CD4-positive, alpha-beta memory T cell (primary cell): ENCODE measurements at regions not wholly inside any gene's neighbourhood (a gene's known extent, or its start where the extent isn't known, plus 50 kb on each side); places are given as distances from the start of the nearest gene placed in this dataset.

Experiments used
- CTCF ChIA-PET: fragments of 350-600 bp; sonication (Branson Sonifier 250); formaldehyde crosslinking; loops from one replicate; lab custom pipeline; 2021; ENCODE audit warnings: inconsistent platforms; ENCODE audit not compliant: partially characterized antibody; lab: Charles Lee
- POLR2A ChIA-PET: fragments of 350-600 bp; sonication (Branson Sonifier 250); formaldehyde crosslinking; loops from one replicate; lab custom pipeline; 2021; ENCODE audit not compliant: partially characterized antibody; lab: Charles Lee
- DNase-seq, 5 donors: peaks; one replicate each; pipeline versions ENCODE4 v3.0.0 to v3.0.0-alpha.2; 2020 to 2022; ENCODE audit warnings: mixed read lengths in 1 of 5
- H3K27ac ChIP-seq: one replicate; pipeline ENCODE4 v1.7.0; 2013; ENCODE audit warnings: low read depth, low read length
- H3K27me3 ChIP-seq: 2 replicates; pipeline ENCODE4 v1.7.0; 2013; ENCODE audit warnings: mild to moderate bottlenecking, low read length, moderate library complexity; ENCODE audit not compliant: insufficient read depth
- H3K36me3 ChIP-seq: 2 replicates; pipeline ENCODE4 v1.7.0; 2013; ENCODE audit warnings: mild to moderate bottlenecking, low read length, moderate library complexity; ENCODE audit not compliant: insufficient read depth
- H3K4me1 ChIP-seq: 2 replicates; pipeline ENCODE4 v1.7.0; 2013; ENCODE audit warnings: mild to moderate bottlenecking, low read length, moderate library complexity; ENCODE audit not compliant: insufficient read depth
- H3K4me3 ChIP-seq, 2 donors: one replicate each; pipeline ENCODE4 v1.7.0; 2013; ENCODE audit warnings: low read length in 2 of 2, mild to moderate bottlenecking in 1 of 2
- H3K9me3 ChIP-seq, 2 donors: one replicate each; pipeline ENCODE4 v1.7.0; 2013; ENCODE audit warnings: low read length in 2 of 2, control low read depth in 1 of 2; ENCODE audit not compliant: control insufficient read depth in 1 of 2
- H3K27ac Mint-ChIP-seq, 7 donors: one replicate each; pipeline ENCODE4 v1.8.0; 2020 to 2021; ENCODE audit warnings: mixed read lengths in 7 of 7, mild to moderate bottlenecking in 6 of 7, inconsistent platforms in 3 of 7, moderate library complexity in 3 of 7
- H3K27me3 Mint-ChIP-seq, 2 donors: one replicate each; pipeline ENCODE4 v1.8.0; 2020 to 2021; ENCODE audit warnings: mixed read lengths in 2 of 2
- H3K36me3 Mint-ChIP-seq, 2 donors: one replicate each; pipeline ENCODE4 v1.8.0; 2020 to 2021; ENCODE audit warnings: mixed read lengths in 2 of 2, inconsistent platforms in 1 of 2, mild to moderate bottlenecking in 1 of 2
- H3K4me1 Mint-ChIP-seq, 4 donors: one replicate each; pipeline ENCODE4 v1.8.0; 2020 to 2021; ENCODE audit warnings: mixed read lengths in 4 of 4, mild to moderate bottlenecking in 1 of 4
- H3K4me3 Mint-ChIP-seq, 8 donors: one replicate each; pipeline ENCODE4 v1.8.0; 2020 to 2021; ENCODE audit warnings: mixed read lengths in 8 of 8, mild to moderate bottlenecking in 7 of 8, moderate library complexity in 6 of 8, inconsistent platforms in 3 of 8
- H3K9me3 Mint-ChIP-seq, 8 donors: one replicate each; pipeline ENCODE4 v1.8.0; 2020 to 2021; ENCODE audit warnings: mixed read lengths in 8 of 8, mild to moderate bottlenecking in 5 of 8, inconsistent platforms in 3 of 8, moderate library complexity in 1 of 8
- intact Hi-C: fragments of 100-400 bp; cut with micrococcal nuclease; formaldehyde crosslinking; loops from one replicate; pipeline ENCODE4 v1.15.1; 2023

DNA sequence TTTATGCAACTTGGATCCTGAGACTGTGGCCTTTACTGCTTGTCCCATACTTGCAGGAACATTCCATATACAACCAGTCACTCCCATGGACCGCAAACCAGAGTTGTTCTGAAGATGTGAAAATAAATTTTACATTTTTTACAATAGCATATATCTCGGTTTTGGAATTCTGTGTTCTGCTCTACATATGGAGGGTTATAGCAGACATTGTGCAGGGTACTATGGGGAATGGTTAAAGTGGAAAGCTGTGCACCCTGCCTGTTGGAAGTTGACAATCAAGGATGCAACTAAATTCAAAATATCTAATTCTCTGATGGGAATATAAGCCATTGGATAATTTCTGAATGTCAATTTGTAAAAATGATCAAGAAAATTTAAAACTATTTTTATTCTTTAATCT is 603.3 kb downstream of the RAB28 start:
- Mint-ChIP-seq H3K9me3 (peaks cover 0 to 21% (median 6%) of the 10 kb centered on the region in 8 donors), H3K4me1 (no peaks in the 10 kb centered on the region), H3K4me3 (no peak overlapping the region), H3K27me3 (no peaks in the 10 kb centered on the region), H3K36me3 (no peaks in the 10 kb centered on the region), H3K27ac (no peak overlapping the region)
- intact Hi-C loops, result no loop called here
- no peak overlapping the region for H3K27ac ChIP-seq
- no peaks in the 10 kb centered on the region for H3K27me3 ChIP-seq
- H3K4me1 ChIP-seq, result no peaks in the 10 kb centered on the region
- CTCF ChIA-PET, result no interaction called here
- no peak for DNase-seq
- no peaks in the 10 kb centered on the region for H3K9me3 ChIP-seq
- no peak overlapping the region for H3K4me3 ChIP-seq
- POLR2A ChIA-PET, result no interaction called here
- H3K36me3 ChIP-seq, result no peaks in the 10 kb centered on the region

DNA sequence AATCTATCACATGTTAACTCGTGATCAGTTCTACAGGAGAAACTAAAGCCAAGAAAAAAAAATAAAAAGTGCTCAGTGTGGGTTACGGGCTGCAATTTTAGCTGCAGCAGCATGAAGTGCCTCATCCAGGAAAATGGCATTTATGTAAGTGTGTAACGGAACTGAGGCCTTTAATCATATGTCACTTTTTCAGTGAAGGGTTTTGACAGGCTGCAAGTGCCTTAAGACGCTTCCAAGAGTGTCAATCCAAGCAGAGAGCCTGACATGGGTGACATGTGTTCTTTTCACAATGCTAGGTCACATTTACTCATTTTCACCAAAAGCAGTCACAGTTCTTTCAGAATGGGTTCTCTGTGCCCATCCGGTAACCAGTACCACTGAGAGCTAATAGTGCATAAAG is 604.6 kb downstream of the RAB28 start:
- no peak for DNase-seq
- Histone ChIP-seq H3K27ac (no peak overlapping the region), H3K27me3 (no peaks in the 10 kb centered on the region), H3K4me1 (no peaks in the 10 kb centered on the region), H3K9me3 (no peaks in the 10 kb centered on the region), H3K4me3 (no peak overlapping the region), H3K36me3 (no peaks in the 10 kb centered on the region)
- Mint-ChIP-seq H3K27me3 (no peaks in the 10 kb centered on the region), H3K4me3 (no peak overlapping the region), H3K4me1 (no peaks in the 10 kb centered on the region), H3K9me3 (peaks cover 0 to 14% (median 6%) of the 10 kb centered on the region in 8 donors), H3K27ac (no peak overlapping the region), H3K36me3 (no peaks in the 10 kb centered on the region)
- CTCF ChIA-PET, result no interaction called here
- POLR2A ChIA-PET, result no interaction called here
- intact Hi-C loops, result no loop called here

DNA sequence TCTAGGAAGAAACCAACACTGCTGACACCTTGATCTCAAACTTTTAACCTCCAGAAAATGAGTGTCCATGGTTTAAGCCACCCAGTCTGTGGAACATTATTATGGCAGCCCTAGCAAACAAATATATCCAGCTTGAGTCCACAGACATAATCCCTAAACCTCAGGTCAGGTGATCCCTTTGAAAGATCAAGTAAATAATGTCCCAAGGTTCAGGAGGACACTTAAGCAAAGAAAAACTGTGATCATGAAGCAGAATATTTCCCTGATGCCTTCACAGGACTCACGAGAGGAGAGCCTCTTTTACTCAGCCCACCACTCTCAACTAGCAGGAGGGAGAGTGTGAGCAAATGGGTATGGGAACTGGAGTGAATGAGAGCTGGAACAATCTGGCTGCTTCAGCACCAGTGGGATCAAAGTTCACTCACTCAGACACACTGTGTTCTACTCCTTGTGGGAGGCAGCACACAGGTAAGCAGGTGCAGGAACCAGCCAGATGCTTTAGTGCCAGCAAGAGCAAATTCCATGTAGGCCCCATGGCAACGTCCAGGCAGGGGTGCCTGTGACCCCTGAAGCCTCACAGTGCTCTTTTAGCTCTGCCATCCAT is 608.4 kb downstream of the RAB28 start:
- Mint-ChIP-seq H3K27me3 (no peaks in the 10 kb centered on the region), H3K4me3 (no peak overlapping the region), H3K4me1 (no peaks in the 10 kb centered on the region), H3K27ac (no peak overlapping the region), H3K36me3 (no peaks in the 10 kb centered on the region), H3K9me3 (peaks cover 0 to 17% (median 8%) of the 10 kb centered on the region in 8 donors)
- H3K27me3 ChIP-seq, result no peaks in the 10 kb centered on the region
- ChIA-PET POLR2A (no interaction called here), CTCF (no interaction called here)
- H3K9me3 ChIP-seq, result no peaks in the 10 kb centered on the region
- intact Hi-C loops, result no loop called here
- no peak overlapping the region for H3K27ac ChIP-seq
- H3K36me3 ChIP-seq, result no peaks in the 10 kb centered on the region
- no peaks in the 10 kb centered on the region for H3K4me1 ChIP-seq
- DNase-seq, result no peak
- H3K4me3 ChIP-seq, result no peak overlapping the region

DNA sequence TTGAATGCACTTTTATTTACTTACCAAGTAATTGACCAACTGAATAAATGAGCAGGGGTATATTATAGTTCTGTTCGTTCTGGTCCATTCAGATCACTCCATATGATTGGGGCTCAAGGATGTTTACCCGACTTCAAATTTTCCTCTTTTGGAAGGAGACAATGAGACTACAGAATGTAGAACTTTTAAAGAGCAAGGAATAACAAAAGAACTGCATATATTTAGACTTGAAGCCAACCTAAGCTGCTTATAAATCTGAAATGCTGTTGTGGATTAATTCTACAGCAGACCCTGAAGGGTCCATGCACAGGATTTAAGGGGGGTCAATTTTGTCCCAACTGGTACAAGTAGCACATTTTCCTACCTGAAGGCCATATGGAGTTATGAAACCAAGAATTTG is 610.8 kb downstream of the RAB28 start:
- Mint-ChIP-seq H3K27me3 (no peaks in the 10 kb centered on the region), H3K4me3 (no peak overlapping the region)
- CTCF ChIA-PET, result no interaction called here

DNA sequence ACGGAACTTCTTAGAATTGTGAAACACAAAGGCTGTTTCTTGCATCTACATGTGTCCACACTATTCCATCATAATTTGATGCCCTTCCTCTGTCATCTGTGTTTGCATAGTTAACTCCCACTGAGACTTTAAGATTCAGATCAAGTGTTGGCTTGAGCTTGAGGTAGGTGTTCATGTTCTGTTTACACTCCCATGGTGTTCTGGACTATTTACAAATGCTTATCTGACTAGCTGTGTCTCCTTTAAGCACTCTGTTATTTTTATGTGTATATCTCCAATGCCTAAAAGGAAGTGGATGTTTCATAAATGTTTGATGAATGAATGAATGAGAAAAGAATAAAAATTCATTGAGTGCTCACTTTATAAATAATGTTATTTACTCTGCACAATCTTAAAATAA is 622.7 kb downstream of the RAB28 start:
- Histone ChIP-seq H3K9me3 (no peaks in the 10 kb centered on the region), H3K27me3 (no peaks in the 10 kb centered on the region), H3K36me3 (no peaks in the 10 kb centered on the region), H3K4me3 (no peak overlapping the region), H3K27ac (no peak overlapping the region), H3K4me1 (no peaks in the 10 kb centered on the region)
- Mint-ChIP-seq H3K9me3 (peaks cover 0 to 8% (median 2%) of the 10 kb centered on the region in 8 donors), H3K27me3 (peaks cover 0 to 2% of the 10 kb centered on the region in 2 donors), H3K36me3 (no peaks in the 10 kb centered on the region), H3K4me1 (no peaks in the 10 kb centered on the region), H3K4me3 (no peak overlapping the region), H3K27ac (no peak overlapping the region)
- POLR2A ChIA-PET, result no interaction called here
- no peak for DNase-seq
- CTCF ChIA-PET, result no interaction called here
- intact Hi-C loops, result no loop called here

More for the DNA sequence above, 610.8 kb downstream of the RAB28 start:
- DNase-seq, result no peak
- peaks cover 2 to 30% (median 15%) of the 10 kb centered on the region in 8 donors for H3K9me3 Mint-ChIP-seq
- no peaks in the 10 kb centered on the region for H3K4me1 Mint-ChIP-seq
- POLR2A ChIA-PET, result no interaction called here
- Histone ChIP-seq H3K27ac (no peak overlapping the region), H3K9me3 (no peaks in the 10 kb centered on the region), H3K4me1 (no peaks in the 10 kb centered on the region), H3K4me3 (no peak overlapping the region), H3K36me3 (no peaks in the 10 kb centered on the region), H3K27me3 (no peaks in the 10 kb centered on the region)
- H3K36me3 Mint-ChIP-seq, result no peaks in the 10 kb centered on the region
- intact Hi-C loops, result no loop called here
- no peak overlapping the region for H3K27ac Mint-ChIP-seq

DNA sequence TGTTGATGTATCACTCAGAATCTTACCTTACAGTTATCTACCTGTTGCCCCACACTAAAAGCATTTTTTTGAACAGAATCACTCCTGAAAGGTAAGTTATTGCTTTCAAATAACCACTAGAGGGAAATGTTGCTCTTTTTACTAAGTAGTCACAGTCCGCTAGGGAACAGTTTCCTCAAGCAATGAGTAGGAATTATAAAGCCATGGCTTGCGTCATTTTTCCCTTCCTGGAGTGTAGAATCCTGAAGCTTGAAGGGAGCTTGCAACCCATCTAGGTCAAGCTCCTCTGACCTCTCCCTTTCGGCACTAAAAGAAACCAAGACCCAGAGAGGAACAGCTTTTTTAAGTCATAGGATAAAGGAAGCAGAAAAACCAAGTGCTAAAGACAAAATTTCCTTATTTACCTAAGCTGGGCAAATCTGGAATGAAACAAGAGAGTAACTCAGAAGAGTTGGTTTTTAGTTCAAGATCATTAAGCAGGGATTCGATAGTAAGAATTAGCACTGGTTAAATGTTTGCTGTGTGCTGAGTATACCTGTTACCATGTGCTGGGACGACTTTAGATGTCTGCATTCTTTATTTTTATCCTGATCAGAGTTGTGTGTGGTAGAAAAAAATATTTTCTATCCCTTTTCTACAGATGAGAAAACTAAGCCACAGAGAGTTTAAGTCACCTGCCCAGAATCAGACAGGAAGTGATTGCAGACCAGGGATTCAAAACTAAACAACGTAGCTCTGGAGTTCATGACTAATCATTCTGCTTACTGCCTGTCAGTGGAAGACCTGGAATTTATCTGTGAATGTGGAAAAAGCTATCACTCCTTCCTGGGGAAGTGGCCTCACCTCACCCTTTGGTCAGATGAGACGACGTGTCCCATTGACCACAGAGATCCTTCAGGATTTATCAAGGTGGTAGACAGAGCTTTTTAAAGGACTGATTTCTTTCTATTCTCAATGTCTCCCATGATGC is 631.5 kb downstream of the RAB28 start:
- no peaks in the 10 kb centered on the region for H3K27me3 ChIP-seq
- Mint-ChIP-seq H3K9me3 (no peaks in the 10 kb centered on the region), H3K27ac (no peak overlapping the region), H3K36me3 (no peaks in the 10 kb centered on the region), H3K4me3 (no peak overlapping the region), H3K27me3 (peaks cover 1 to 4% of the 10 kb centered on the region in 2 donors), H3K4me1 (no peaks in the 10 kb centered on the region)
- intact Hi-C loops, result no loop called here
- no peak overlapping the region for H3K27ac ChIP-seq
- POLR2A ChIA-PET, result no interaction called here
- DNase-seq, result no peak
- CTCF ChIA-PET, result interaction anchor here (0.8 kb wide), 1 partner anchor 696 kb away, joined by 6 read pairs; no protein-coding TSS in a partner anchor
- no peaks in the 10 kb centered on the region for H3K9me3 ChIP-seq
- H3K36me3 ChIP-seq, result no peaks in the 10 kb centered on the region
- no peaks in the 10 kb centered on the region for H3K4me1 ChIP-seq
- H3K4me3 ChIP-seq, result no peak overlapping the region

DNA sequence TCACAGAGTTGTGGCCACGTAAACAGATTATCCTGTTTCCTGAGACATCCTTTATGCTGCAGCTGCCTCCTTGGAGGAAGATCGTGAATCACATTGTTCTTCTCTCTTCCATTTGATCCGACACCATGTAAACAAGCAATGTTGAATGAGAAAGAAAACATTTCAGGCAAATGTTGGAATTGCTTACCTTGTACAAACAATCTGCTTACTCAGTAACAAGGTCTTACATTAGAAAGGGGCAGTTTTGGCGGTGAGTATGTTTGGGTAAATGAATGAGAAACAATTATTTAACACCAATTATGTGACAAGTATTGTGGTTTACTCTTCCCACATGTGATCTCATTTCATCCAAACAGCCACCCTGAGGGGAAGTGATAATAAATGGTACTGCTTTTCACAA is 637.8 kb downstream of the RAB28 start:
- H3K27ac Mint-ChIP-seq, result no peak overlapping the region
- DNase-seq, result no peak
- H3K36me3 Mint-ChIP-seq, result no peaks in the 10 kb centered on the region
- peaks cover 1 to 6% of the 10 kb centered on the region in 2 donors for H3K27me3 Mint-ChIP-seq
- Histone ChIP-seq H3K4me1 (no peaks in the 10 kb centered on the region), H3K36me3 (no peaks in the 10 kb centered on the region), H3K9me3 (no peaks in the 10 kb centered on the region), H3K4me3 (no peak overlapping the region), H3K27ac (no peak overlapping the region), H3K27me3 (no peaks in the 10 kb centered on the region)
- no peak overlapping the region for H3K4me3 Mint-ChIP-seq
- no peaks in the 10 kb centered on the region for H3K4me1 Mint-ChIP-seq
- ChIA-PET POLR2A (no interaction called here), CTCF (no interaction called here)
- H3K9me3 Mint-ChIP-seq, result peaks cover 0 to 3% (median 0%) of the 10 kb centered on the region in 8 donors
- intact Hi-C loops, result no loop called here
